ENCODE measurements at regions not wholly inside any gene's neighbourhood (a gene's known extent, or its start where the extent isn't known, plus 50 kb on each side); places are given as distances from the start of the nearest gene placed in this dataset.

- TF ChIP-seq CTCF (IDR thresholded peaks at IDR 0.05) (no peak), ZNF512 (CRISPR knock-in tag; IDR thresholded peaks at IDR 0.05; ENCODE audit: borderline replicate concordance) (no peak), ZNF317 (CRISPR knock-in tag; IDR thresholded peaks at IDR 0.05; ENCODE audit: borderline replicate concordance, low read depth) (no peak), NR1H2 (CRISPR knock-in tag; IDR thresholded peaks at IDR 0.05) (no peak), USF1 (CRISPR knock-in tag; IDR thresholded peaks at IDR 0.05) (no peak)
Measured at GRCh38 chr1:163632269-163632668, 310.5 kb downstream of the NUF2 start.

Measured in WTC11 (cell line).